PC-9 (cell line): ENCODE measurements at regions not wholly inside any gene's neighbourhood (a gene's known extent, or its start where the extent isn't known, plus 50 kb on each side); places are given as distances from the start of the nearest gene placed in this dataset.
"Not testable (repeated sequence)": the region's sequence is repeated elsewhere in the genome, so short reads cannot be mapped to it uniquely, and the experiment has no call there.

Experiments used
- BruUV-seq: library from RNA; stranded (reverse); fragments of 400-500 nt; replicated peaks from 2 replicates; lab custom pipeline; 2021; lab: Mats Ljungman, UMichigan
- CTCF ChIA-PET: fragments of 300-600 bp; sonication (Branson Sonifier 250); formaldehyde crosslinking; loops from one replicate; lab custom pipeline; 2022; ENCODE audit warnings: antibody characterized with exemption; lab: Charles Lee
- POLR2A ChIA-PET: fragments of 300-600 bp; sonication (Branson Sonifier 250); formaldehyde crosslinking; loops from one replicate; lab custom pipeline; 2022; ENCODE audit warnings: antibody characterized with exemption; ENCODE audit not compliant: unreplicated experiment; lab: Charles Lee
- DNase-seq, 2 experiments: peaks; one replicate each; pipeline versions ENCODE4 v3.0.0 to v3.0.0-alpha.2; 2015 to 2022; ENCODE audit warnings: mixed read lengths in 1 of 2
- H2AFZ ChIP-seq: fragments of 200-600 bp; sonication (generic); 2 replicates; pipeline ENCODE4 v1.8.1; 2017; ENCODE audit warnings: antibody characterized with exemption
- H3F3A ChIP-seq: fragments of 200-600 bp; sonication (generic); 2 replicates; pipeline ENCODE4 v1.8.1; 2017; ENCODE audit warnings: antibody characterized with exemption, mild to moderate bottlenecking, low read depth; ENCODE audit not compliant: insufficient read depth
- H3K27ac ChIP-seq: fragments of 200-600 bp; sonication (generic); 2 replicates; pipeline ENCODE4 v1.6.1; 2016; ENCODE audit warnings: mixed run types
- H3K27me3 ChIP-seq: fragments of 200-600 bp; sonication (generic); 2 replicates; pipeline ENCODE4 v1.6.1; 2016; ENCODE audit warnings: low read depth, mixed run types; ENCODE audit not compliant: insufficient read depth
- H3K36me3 ChIP-seq: fragments of 200-600 bp; sonication (generic); 2 replicates; pipeline ENCODE4 v1.6.1; 2016; ENCODE audit warnings: low read depth, mixed run types
- H3K4me1 ChIP-seq: fragments of 200-600 bp; sonication (generic); replicated peaks from 2 replicates; pipeline ENCODE4 v1.6.1; 2016; ENCODE audit warnings: mixed run types; ENCODE audit not compliant: insufficient read depth
- H3K4me2 ChIP-seq: fragments of 200-600 bp; sonication (generic); 2 replicates; pipeline ENCODE4 v1.6.1; 2017; ENCODE audit warnings: mixed run types
- H3K4me3 ChIP-seq: fragments of 200-600 bp; sonication (generic); 2 replicates; pipeline ENCODE4 v1.6.1; 2016; ENCODE audit warnings: mixed run types
- H3K79me2 ChIP-seq: fragments of 200-600 bp; sonication (generic); 2 replicates; pipeline ENCODE4 v1.6.1; 2017; ENCODE audit warnings: low read depth, mixed run types
- H3K9me2 ChIP-seq: fragments of 200-600 bp; sonication (generic); 2 replicates; pipeline ENCODE4 v1.8.1; 2017; ENCODE audit warnings: mild to moderate bottlenecking; ENCODE audit not compliant: insufficient read depth
- H3K9me3 ChIP-seq: fragments of 200-600 bp; sonication (generic); 2 replicates; pipeline ENCODE4 v1.8.1; 2016; ENCODE audit warnings: low read depth; ENCODE audit not compliant: insufficient read depth
- H4K20me1 ChIP-seq: fragments of 200-600 bp; sonication (generic); 2 replicates; pipeline ENCODE4 v1.8.1; 2017; ENCODE audit not compliant: insufficient read depth
- CTCF ChIP-seq: fragments of 200-600 bp; sonication (generic); conservative IDR thresholded peaks from 2 replicates; pipeline ENCODE4 v1.6.1; 2017; ENCODE audit warnings: mixed run types, antibody characterized with exemption, mild to moderate bottlenecking, moderate library complexity
- EZH2 ChIP-seq: fragments of 200-600 bp; sonication (generic); IDR thresholded peaks from 2 replicates; pipeline ENCODE4 v1.8.0; 2017; ENCODE audit warnings: antibody characterized with exemption, low read depth
- intact Hi-C: fragments of 100-400 bp; cut with micrococcal nuclease; formaldehyde crosslinking; loops from one replicate; pipeline ENCODE4 v1.10.0; 2022; ENCODE audit not compliant: unreplicated experiment

- Histone ChIP-seq H3K36me3 (no peaks in the 10 kb centered on the region), H2AFZ (no peak overlapping the region), H3K9me3 (no peaks in the 10 kb centered on the region), H3K9me2 (no peaks in the 10 kb centered on the region), H4K20me1 (no peaks in the 10 kb centered on the region), H3K4me3 (no peak overlapping the region), H3K79me2 (no peaks in the 10 kb centered on the region), H3K27me3 (no peaks in the 10 kb centered on the region), H3K4me1 (no peaks in the 10 kb centered on the region), H3K27ac (no peak overlapping the region), H3F3A (no peaks in the 10 kb centered on the region), H3K4me2 (no peak overlapping the region)
- TF ChIP-seq EZH2 = no peak
- TF ChIP-seq CTCF = no peak
- POLR2A ChIA-PET = no interaction called here
- CTCF ChIA-PET = no interaction called here
- no TSS peak for BruUV-seq
- DNase-seq = no peak
- intact Hi-C loops = no loop called here
Observed at GRCh38 chr9:97132865-97133264, 93.9 kb upstream of the CTSV start.

GRCh38 chr9:97130864-97131263 lies 91.9 kb upstream of the CTSV start:
- H3K36me3 ChIP-seq, DNase-seq, H3K9me2 ChIP-seq, H3K79me2 ChIP-seq, BruUV-seq, intact Hi-C loops, H3K9me3 ChIP-seq, POLR2A ChIA-PET, H2AFZ ChIP-seq, CTCF ChIA-PET, H4K20me1 ChIP-seq, H3K4me1 ChIP-seq, H3K4me3 ChIP-seq, H3K4me2 ChIP-seq, H3K27me3 ChIP-seq, H3F3A ChIP-seq, H3K27ac ChIP-seq: not testable (repeated sequence)

GRCh38 chr9:97130387-97130786 lies 91.4 kb upstream of the CTSV start:
- POLR2A ChIA-PET, CTCF ChIA-PET: not testable (repeated sequence)

DNA sequence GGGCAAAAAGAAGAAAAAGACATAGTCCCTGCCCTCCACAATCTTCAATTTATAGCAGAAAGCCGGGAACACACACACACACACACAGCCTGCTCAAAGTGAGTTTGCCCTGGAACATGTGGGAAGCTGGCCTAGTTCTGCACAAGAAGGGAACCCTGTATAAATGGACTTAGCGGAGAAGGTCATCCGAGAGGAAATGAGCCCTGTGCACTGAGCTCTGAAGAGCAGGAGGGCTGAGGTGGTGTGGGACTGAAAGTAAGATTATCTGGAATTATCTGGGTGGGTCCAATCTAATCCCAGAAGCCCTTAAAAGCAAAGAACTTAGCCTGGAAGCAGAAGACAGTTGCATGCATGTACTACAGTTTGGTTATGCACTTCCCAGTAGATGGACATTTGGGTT lies 90.0 kb upstream of the CTSV start:
- Histone ChIP-seq H3K27ac (no peak overlapping the region), H3K4me1 (no peaks in the 10 kb centered on the region), H3K27me3 (no peaks in the 10 kb centered on the region), H3K9me2 (no peaks in the 10 kb centered on the region), H3K4me3 (no peak overlapping the region), H4K20me1 (no peaks in the 10 kb centered on the region), H3K4me2 (no peak overlapping the region), H3F3A (no peaks in the 10 kb centered on the region), H3K79me2 (no peaks in the 10 kb centered on the region), H3K36me3 (no peaks in the 10 kb centered on the region), H2AFZ (no peak overlapping the region), H3K9me3 (no peaks in the 10 kb centered on the region)
- no TSS peak for BruUV-seq
- intact Hi-C loops = no loop called here
- ChIA-PET POLR2A (interaction anchor here (0.7 kb wide), 1 partner anchor 90 kb away, joined by 5 read pairs; no protein-coding TSS in a partner anchor), CTCF (no interaction called here)
- DNase-seq = no peak
- TF ChIP-seq CTCF = no peak
- TF ChIP-seq EZH2 = no peak

More at GRCh38 chr9:97130387-97130786, 91.4 kb upstream of the CTSV start:
- intact Hi-C loops, H3K4me2 ChIP-seq, H3F3A ChIP-seq, H3K36me3 ChIP-seq, DNase-seq, H3K9me3 ChIP-seq, H3K4me1 ChIP-seq, H3K9me2 ChIP-seq, BruUV-seq, H3K4me3 ChIP-seq, H3K79me2 ChIP-seq, H4K20me1 ChIP-seq, H3K27me3 ChIP-seq, H3K27ac ChIP-seq, H2AFZ ChIP-seq: not testable (repeated sequence)
